ENCODE measurements at regions not wholly inside any gene's neighbourhood (a gene's known extent, or its start where the extent isn't known, plus 50 kb on each side); places are given as distances from the start of the nearest gene placed in this dataset.

GRCh38 chr1:163684785-163685184 lies 363.0 kb downstream of the NUF2 start:
- TF ChIP-seq CTCF (IDR thresholded peaks at IDR 0.05; ENCODE audit: low read depth, low read length), result no peak
- no peak for DNase-seq (ENCODE audit: extremely low read depth, low read depth)

GRCh38 chr1:163692266-163692665 lies 370.5 kb downstream of the NUF2 start:
- no peak for DNase-seq (ENCODE audit: extremely low read depth, low read depth)
- no peak for TF ChIP-seq CTCF (IDR thresholded peaks at IDR 0.05; ENCODE audit: low read depth, low read length)

DNA sequence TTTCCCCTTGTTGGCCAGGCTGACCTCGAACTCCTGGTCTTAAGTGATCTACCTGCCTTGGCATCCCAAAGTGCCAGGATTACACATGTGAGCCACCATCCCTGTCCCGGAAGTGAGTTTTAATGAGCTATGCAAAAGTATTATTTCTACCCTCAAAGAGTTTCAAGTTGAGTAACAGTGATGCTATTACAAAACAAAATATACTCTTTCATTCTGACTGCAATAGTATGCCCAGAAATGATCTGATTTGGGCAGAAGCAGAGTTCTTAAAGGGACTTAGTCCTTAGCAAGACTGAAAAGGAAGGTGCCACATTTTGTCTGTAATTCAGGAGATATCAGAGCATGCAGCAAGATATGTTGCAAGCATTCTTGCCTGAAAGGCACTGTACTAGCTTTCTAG lies 375.4 kb downstream of the NUF2 start:
- DNase-seq (ENCODE audit: extremely low read depth, low read depth), result no peak
- TF ChIP-seq CTCF (IDR thresholded peaks at IDR 0.05; ENCODE audit: low read depth, low read length), result no peak

- TF ChIP-seq CTCF (IDR thresholded peaks at IDR 0.05; ENCODE audit: low read depth, low read length), result no peak
- no peak for DNase-seq (ENCODE audit: extremely low read depth, low read depth)
Observed at GRCh38 chr1:163701783-163702374, 380.1 kb downstream of the NUF2 start.

DNA sequence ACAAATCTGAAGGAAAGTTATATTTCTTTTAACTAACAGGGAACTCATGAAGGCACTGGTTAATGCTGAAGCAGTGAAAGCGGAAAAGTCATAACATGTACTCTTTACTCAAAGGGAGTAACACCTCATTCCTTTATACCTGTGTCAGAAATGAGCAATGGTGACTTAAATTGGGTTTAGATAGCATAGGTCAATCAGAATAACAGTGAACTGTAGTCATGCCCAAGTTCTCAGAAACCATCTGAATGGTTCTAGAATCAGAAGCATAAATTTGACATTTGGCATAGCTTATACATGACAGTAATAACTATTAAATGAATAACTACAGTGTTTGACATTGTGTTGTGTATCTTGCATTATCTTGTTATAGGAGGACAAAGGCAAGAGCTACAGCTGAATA lies 382.0 kb downstream of the NUF2 start:
- no peak for DNase-seq (ENCODE audit: extremely low read depth, low read depth)
- no peak for TF ChIP-seq CTCF (IDR thresholded peaks at IDR 0.05; ENCODE audit: low read depth, low read length)

- TF ChIP-seq CTCF (IDR thresholded peaks at IDR 0.05; ENCODE audit: low read depth, low read length), result no peak
- no peak for DNase-seq (ENCODE audit: extremely low read depth, low read depth)
Observed at GRCh38 chr1:163706915-163707314, 385.2 kb downstream of the NUF2 start.

GRCh38 chr1:163709636-163710035 lies 387.9 kb downstream of the NUF2 start:
- no peak for DNase-seq (ENCODE audit: extremely low read depth, low read depth)
- no peak for TF ChIP-seq CTCF (IDR thresholded peaks at IDR 0.05; ENCODE audit: low read depth, low read length)

All from AG09319 (cell line).